OCI-LY7 (cell line): ENCODE measurements at regions not wholly inside any gene's neighbourhood (a gene's known extent, or its start where the extent isn't known, plus 50 kb on each side); places are given as distances from the start of the nearest gene placed in this dataset.

Experiments
- BruUV-seq: library from RNA; stranded (reverse); fragments of 400-500 nt; replicated peaks from 2 replicates; lab custom pipeline; 2021; lab: Mats Ljungman, UMichigan
- CTCF ChIA-PET: fragments of 300-600 bp; sonication (Branson Sonifier 250); formaldehyde crosslinking; loops from one replicate; lab custom pipeline; 2022; ENCODE audit warnings: antibody characterized with exemption; ENCODE audit not compliant: unreplicated experiment; lab: Charles Lee
- POLR2A ChIA-PET: fragments of 300-600 bp; sonication (Branson Sonifier 250); formaldehyde crosslinking; loops from one replicate; lab custom pipeline; 2022; ENCODE audit warnings: antibody characterized with exemption; lab: Charles Lee
- DNase-seq: peaks from one replicate; pipeline ENCODE4 v3.0.0-alpha.2; 2015; ENCODE audit warnings: low spot score
- H2AFZ ChIP-seq: fragments of 200-600 bp; sonication (generic), shearing (Covaris generic); 2 replicates; pipeline ENCODE4 v1.6.1; 2014; ENCODE audit warnings: mild to moderate bottlenecking, antibody characterized with exemption, low read length, moderate library complexity
- H3K27ac ChIP-seq: fragments of 200-600 bp; sonication (generic); 2 replicates; pipeline ENCODE4 v1.5.1; 2014; ENCODE audit warnings: mixed run types, low read depth, mild to moderate bottlenecking, moderate library complexity, low read length, inconsistent platforms; ENCODE audit not compliant: poor library complexity, severe bottlenecking
- H3K36me3 ChIP-seq: fragments of 200-600 bp; sonication (generic); 2 replicates; pipeline ENCODE4 v1.6.1; 2014; ENCODE audit warnings: mild to moderate bottlenecking, antibody characterized with exemption, low read length, moderate library complexity, mixed read lengths; ENCODE audit not compliant: insufficient read depth
- H3K4me1 ChIP-seq: fragments of 200-600 bp; sonication (generic); 2 replicates; pipeline ENCODE4 v1.5.1; 2014; ENCODE audit warnings: mild to moderate bottlenecking, low read length; ENCODE audit not compliant: insufficient read depth, poor library complexity, severe bottlenecking
- H3K4me2 ChIP-seq: fragments of 200-600 bp; sonication (generic); 2 replicates; pipeline ENCODE4 v1.6.1; 2014; ENCODE audit warnings: mild to moderate bottlenecking, low read length
- H3K4me3 ChIP-seq: fragments of 200-600 bp; sonication (generic); 2 replicates; pipeline ENCODE4 v1.5.1; 2014; ENCODE audit warnings: mild to moderate bottlenecking, low read depth, low read length; ENCODE audit not compliant: poor library complexity, severe bottlenecking
- H3K79me2 ChIP-seq: fragments of 200-600 bp; sonication (generic); 2 replicates; pipeline ENCODE4 v1.6.1; 2016; ENCODE audit warnings: low read depth, mild to moderate bottlenecking, low read length, moderate library complexity, mixed read lengths; ENCODE audit not compliant: insufficient read depth
- H3K9me2 ChIP-seq: fragments of 200-600 bp; sonication (generic); 2 replicates; pipeline ENCODE4 v1.6.1; 2016; ENCODE audit warnings: mild to moderate bottlenecking, low read length, mixed read lengths; ENCODE audit not compliant: insufficient read depth
- H3K9me3 ChIP-seq: fragments of 200-600 bp; sonication (generic); 2 replicates; pipeline ENCODE4 v1.6.1; 2014; ENCODE audit warnings: mild to moderate bottlenecking, mixed run types, low read length, mixed read lengths
- H4K20me1 ChIP-seq: fragments of 200-600 bp; sonication (generic); 2 replicates; pipeline ENCODE4 v1.6.1; 2014; ENCODE audit warnings: mild to moderate bottlenecking, antibody characterized with exemption, low read length, moderate library complexity, mixed read lengths; ENCODE audit not compliant: insufficient read depth
- CTCF ChIP-seq: fragments of 200-600 bp; sonication (generic); conservative IDR thresholded peaks from 2 replicates; pipeline ENCODE4 v1.5.1; 2014; ENCODE audit warnings: mild to moderate bottlenecking, antibody characterized with exemption, low read length, moderate library complexity, mixed read lengths
- EZH2phosphoT487 ChIP-seq: fragments of 200-600 bp; sonication (generic); IDR thresholded peaks from 2 replicates; pipeline ENCODE4 v1.6.1; 2018; ENCODE audit warnings: low read depth, borderline replicate concordance, mild to moderate bottlenecking, mixed run types, antibody characterized with exemption, low read length, moderate library complexity, mixed read lengths
- intact Hi-C: fragments of 100-400 bp; cut with micrococcal nuclease; formaldehyde crosslinking; loops from one replicate; pipeline ENCODE4 v1.10.0; 2022; ENCODE audit not compliant: unreplicated experiment

- no peaks in the 10 kb centered on the region for H3K79me2 ChIP-seq
- TF ChIP-seq EZH2phosphoT487 (no peak), CTCF (no peak)
- no peaks in the 10 kb centered on the region for H3K36me3 ChIP-seq
- ChIA-PET CTCF (no interaction called here), POLR2A (no interaction called here)
- BruUV-seq = no TSS peak
- intact Hi-C loops = no loop called here
- H4K20me1 ChIP-seq = no peaks in the 10 kb centered on the region
- DNase-seq = no peak
- H3K4me3 ChIP-seq = no peak overlapping the region
- H3K9me2 ChIP-seq = no peaks in the 10 kb centered on the region
- H3K27ac ChIP-seq = no peak overlapping the region
- no peaks in the 10 kb centered on the region for H3K9me3 ChIP-seq
- no peaks in the 10 kb centered on the region for H3K4me1 ChIP-seq
- H3K4me2 ChIP-seq = no peak overlapping the region
- H2AFZ ChIP-seq = no peak overlapping the region
Observed at GRCh38 chr2:221102896-221103688, 469.0 kb downstream of the EPHA4 start.

GRCh38 chr2:221103930-221104329, 468.2 kb downstream of the EPHA4 start:
- Histone ChIP-seq H3K9me3 (no peaks in the 10 kb centered on the region), H3K4me2 (no peak overlapping the region), H3K9me2 (no peaks in the 10 kb centered on the region), H3K4me1 (no peaks in the 10 kb centered on the region), H4K20me1 (no peaks in the 10 kb centered on the region), H3K79me2 (no peaks in the 10 kb centered on the region), H2AFZ (no peak overlapping the region), H3K36me3 (no peaks in the 10 kb centered on the region), H3K27ac (no peak overlapping the region), H3K4me3 (no peak overlapping the region)
- TF ChIP-seq CTCF (no peak), EZH2phosphoT487 (no peak)
- no peak for DNase-seq
- ChIA-PET POLR2A (interaction anchor here (0.6 kb wide), 1 partner anchor 895 kb away, joined by 6 read pairs; no protein-coding TSS in a partner anchor), CTCF (no interaction called here)
- intact Hi-C loops = no loop called here
- no TSS peak for BruUV-seq

GRCh38 chr2:221104361-221104811, 467.7 kb downstream of the EPHA4 start:
- ChIA-PET POLR2A (interaction anchor here (0.6 kb wide), 1 partner anchor 895 kb away, joined by 6 read pairs; no protein-coding TSS in a partner anchor), CTCF (no interaction called here)
- H3K27ac ChIP-seq = no peak overlapping the region
- no TSS peak for BruUV-seq
- DNase-seq = no peak
- no peaks in the 10 kb centered on the region for H3K4me1 ChIP-seq
- H3K4me2 ChIP-seq = no peak overlapping the region
- no peaks in the 10 kb centered on the region for H3K9me2 ChIP-seq
- H3K9me3 ChIP-seq = no peaks in the 10 kb centered on the region
- TF ChIP-seq CTCF (no peak), EZH2phosphoT487 (no peak)
- no peak overlapping the region for H3K4me3 ChIP-seq
- no peaks in the 10 kb centered on the region for H3K36me3 ChIP-seq
- H3K79me2 ChIP-seq = no peaks in the 10 kb centered on the region
- H2AFZ ChIP-seq = no peak overlapping the region
- intact Hi-C loops = no loop called here
- H4K20me1 ChIP-seq = no peaks in the 10 kb centered on the region
